SK-N-SH (cell line): ENCODE measurements at regions not wholly inside any gene's neighbourhood (a gene's known extent, or its start where the extent isn't known, plus 50 kb on each side); places are given as distances from the start of the nearest gene placed in this dataset.

Experiments
- EZH2phosphoT487 ChIP-seq: fragments of 200-600 bp; sonication (generic); IDR thresholded peaks from 2 replicates; pipeline ENCODE4 v1.6.1; 2017; ENCODE audit warnings: low read depth, mixed run types, mild to moderate bottlenecking, antibody characterized with exemption, moderate library complexity, borderline replicate concordance
- FOXM1 ChIP-seq: IDR thresholded peaks from 2 replicates; pipeline ENCODE4 v1.4.0; 2012; ENCODE audit warnings: low read depth, mild to moderate bottlenecking
- MEF2A ChIP-seq: IDR thresholded peaks from 2 replicates; pipeline ENCODE4 v1.4.0; 2012; ENCODE audit warnings: low read depth, borderline replicate concordance
- NRF1 ChIP-seq: IDR thresholded peaks from 2 replicates; pipeline ENCODE4 v1.6.1; 2012; ENCODE audit warnings: low read depth, mild to moderate bottlenecking, low read length
- RAD21 ChIP-seq: IDR thresholded peaks from 2 replicates; pipeline ENCODE4 v1.6.1; 2012; ENCODE audit warnings: mild to moderate bottlenecking, low read length
- RCOR1 ChIP-seq: fragments of 150-350 bp; IDR thresholded peaks from 2 replicates; pipeline ENCODE4 v1.6.1; 2017; ENCODE audit warnings: antibody characterized with exemption, low read length
- RFX5 ChIP-seq: IDR thresholded peaks from 2 replicates; pipeline ENCODE4 v1.6.1; 2012; ENCODE audit warnings: mild to moderate bottlenecking, improper control_type of control experiment, low read length
- SIN3A ChIP-seq: IDR thresholded peaks from 2 replicates; pipeline ENCODE4 v1.6.1; 2012; ENCODE audit warnings: low read depth, mild to moderate bottlenecking, low read length, moderate library complexity, borderline replicate concordance
- TCF12 ChIP-seq: IDR thresholded peaks from 2 replicates; pipeline ENCODE4 v1.4.0; 2012
- TEAD4 ChIP-seq: IDR thresholded peaks from 2 replicates; pipeline ENCODE4 v1.4.0; 2012; ENCODE audit warnings: mild to moderate bottlenecking, borderline replicate concordance; ENCODE audit not compliant: insufficient read depth
- YY1 ChIP-seq: IDR thresholded peaks from 2 replicates; pipeline ENCODE4 v1.4.0; 2012; ENCODE audit warnings: low read depth, mild to moderate bottlenecking
- TF ChIP-seq, protein P1 (sequence below): fragments of 200-600 bp; sonication (generic); IDR thresholded peaks from 2 replicates; pipeline ENCODE4 v1.6.1; 2017; ENCODE audit warnings: antibody characterized with exemption, mild to moderate bottlenecking, moderate library complexity
- TF ChIP-seq, protein P2 (sequence below): fragments of 150-350 bp; IDR thresholded peaks from 2 replicates; pipeline ENCODE4 v1.6.1; 2016; ENCODE audit warnings: mild to moderate bottlenecking, low read depth, low read length
- TF ChIP-seq, protein P3 (sequence below): IDR thresholded peaks from 2 replicates; pipeline ENCODE4 v1.4.0; 2012; ENCODE audit warnings: low read depth, borderline replicate concordance
- TF ChIP-seq, protein P4 (sequence below): IDR thresholded peaks from 2 replicates; pipeline ENCODE4 v1.6.1; 2012; ENCODE audit warnings: mild to moderate bottlenecking, low read depth, low read length, moderate library complexity

DNA sequence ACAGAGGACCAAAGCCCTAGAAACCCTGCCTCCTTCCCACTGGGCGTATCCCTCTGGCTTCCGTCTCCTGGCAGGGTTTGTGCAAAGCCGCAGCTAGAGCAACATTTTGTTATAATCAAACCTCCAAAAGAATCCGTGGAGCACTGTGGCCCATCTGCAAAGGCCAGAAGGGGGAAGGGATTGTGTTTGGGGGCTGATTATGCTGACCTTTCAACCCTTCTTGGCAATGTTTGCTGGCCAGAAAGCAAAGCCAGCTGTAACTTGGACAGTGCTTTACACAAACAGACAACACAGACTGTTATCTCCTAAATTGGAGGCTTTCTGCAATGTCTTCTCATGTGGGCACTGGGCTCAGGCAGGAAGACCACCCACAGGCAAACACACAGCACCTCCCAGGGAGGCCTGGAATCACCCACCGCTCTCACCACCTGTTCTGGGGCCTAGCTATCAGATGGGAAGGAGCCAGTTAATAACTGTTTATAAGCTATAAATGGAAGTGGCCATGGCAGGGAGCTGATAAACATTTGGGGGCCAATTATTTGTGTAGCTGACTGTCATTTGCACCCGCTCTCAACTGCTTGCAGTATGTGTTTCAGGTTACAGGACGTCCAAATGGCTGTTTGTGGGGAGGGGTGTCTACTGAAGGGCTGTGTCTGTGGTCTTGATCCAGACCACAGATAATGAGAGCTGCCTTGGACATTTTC is 121.6 kb upstream of the ERCC6L2 start (continued):
- TF ChIP-seq, protein P1, sequence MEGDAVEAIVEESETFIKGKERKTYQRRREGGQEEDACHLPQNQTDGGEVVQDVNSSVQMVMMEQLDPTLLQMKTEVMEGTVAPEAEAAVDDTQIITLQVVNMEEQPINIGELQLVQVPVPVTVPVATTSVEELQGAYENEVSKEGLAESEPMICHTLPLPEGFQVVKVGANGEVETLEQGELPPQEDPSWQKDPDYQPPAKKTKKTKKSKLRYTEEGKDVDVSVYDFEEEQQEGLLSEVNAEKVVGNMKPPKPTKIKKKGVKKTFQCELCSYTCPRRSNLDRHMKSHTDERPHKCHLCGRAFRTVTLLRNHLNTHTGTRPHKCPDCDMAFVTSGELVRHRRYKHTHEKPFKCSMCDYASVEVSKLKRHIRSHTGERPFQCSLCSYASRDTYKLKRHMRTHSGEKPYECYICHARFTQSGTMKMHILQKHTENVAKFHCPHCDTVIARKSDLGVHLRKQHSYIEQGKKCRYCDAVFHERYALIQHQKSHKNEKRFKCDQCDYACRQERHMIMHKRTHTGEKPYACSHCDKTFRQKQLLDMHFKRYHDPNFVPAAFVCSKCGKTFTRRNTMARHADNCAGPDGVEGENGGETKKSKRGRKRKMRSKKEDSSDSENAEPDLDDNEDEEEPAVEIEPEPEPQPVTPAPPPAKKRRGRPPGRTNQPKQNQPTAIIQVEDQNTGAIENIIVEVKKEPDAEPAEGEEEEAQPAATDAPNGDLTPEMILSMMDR: no peak
- TF ChIP-seq RAD21 (peak; percentile 21; the same call in 1 of the 2 replicates), FOXM1 (no peak), TEAD4 (no peak), SIN3A (no peak), YY1 (no peak), EZH2phosphoT487 (no peak), MEF2A (no peak), RCOR1 (peak; percentile 71), TCF12 (no peak), RFX5 (no peak), NRF1 (no peak)
- TF ChIP-seq, protein P2, sequence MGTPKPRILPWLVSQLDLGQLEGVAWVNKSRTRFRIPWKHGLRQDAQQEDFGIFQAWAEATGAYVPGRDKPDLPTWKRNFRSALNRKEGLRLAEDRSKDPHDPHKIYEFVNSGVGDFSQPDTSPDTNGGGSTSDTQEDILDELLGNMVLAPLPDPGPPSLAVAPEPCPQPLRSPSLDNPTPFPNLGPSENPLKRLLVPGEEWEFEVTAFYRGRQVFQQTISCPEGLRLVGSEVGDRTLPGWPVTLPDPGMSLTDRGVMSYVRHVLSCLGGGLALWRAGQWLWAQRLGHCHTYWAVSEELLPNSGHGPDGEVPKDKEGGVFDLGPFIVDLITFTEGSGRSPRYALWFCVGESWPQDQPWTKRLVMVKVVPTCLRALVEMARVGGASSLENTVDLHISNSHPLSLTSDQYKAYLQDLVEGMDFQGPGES: no peak
- TF ChIP-seq, protein P3, sequence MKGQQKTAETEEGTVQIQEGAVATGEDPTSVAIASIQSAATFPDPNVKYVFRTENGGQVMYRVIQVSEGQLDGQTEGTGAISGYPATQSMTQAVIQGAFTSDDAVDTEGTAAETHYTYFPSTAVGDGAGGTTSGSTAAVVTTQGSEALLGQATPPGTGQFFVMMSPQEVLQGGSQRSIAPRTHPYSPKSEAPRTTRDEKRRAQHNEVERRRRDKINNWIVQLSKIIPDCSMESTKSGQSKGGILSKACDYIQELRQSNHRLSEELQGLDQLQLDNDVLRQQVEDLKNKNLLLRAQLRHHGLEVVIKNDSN: no peak
- TF ChIP-seq, protein P4, sequence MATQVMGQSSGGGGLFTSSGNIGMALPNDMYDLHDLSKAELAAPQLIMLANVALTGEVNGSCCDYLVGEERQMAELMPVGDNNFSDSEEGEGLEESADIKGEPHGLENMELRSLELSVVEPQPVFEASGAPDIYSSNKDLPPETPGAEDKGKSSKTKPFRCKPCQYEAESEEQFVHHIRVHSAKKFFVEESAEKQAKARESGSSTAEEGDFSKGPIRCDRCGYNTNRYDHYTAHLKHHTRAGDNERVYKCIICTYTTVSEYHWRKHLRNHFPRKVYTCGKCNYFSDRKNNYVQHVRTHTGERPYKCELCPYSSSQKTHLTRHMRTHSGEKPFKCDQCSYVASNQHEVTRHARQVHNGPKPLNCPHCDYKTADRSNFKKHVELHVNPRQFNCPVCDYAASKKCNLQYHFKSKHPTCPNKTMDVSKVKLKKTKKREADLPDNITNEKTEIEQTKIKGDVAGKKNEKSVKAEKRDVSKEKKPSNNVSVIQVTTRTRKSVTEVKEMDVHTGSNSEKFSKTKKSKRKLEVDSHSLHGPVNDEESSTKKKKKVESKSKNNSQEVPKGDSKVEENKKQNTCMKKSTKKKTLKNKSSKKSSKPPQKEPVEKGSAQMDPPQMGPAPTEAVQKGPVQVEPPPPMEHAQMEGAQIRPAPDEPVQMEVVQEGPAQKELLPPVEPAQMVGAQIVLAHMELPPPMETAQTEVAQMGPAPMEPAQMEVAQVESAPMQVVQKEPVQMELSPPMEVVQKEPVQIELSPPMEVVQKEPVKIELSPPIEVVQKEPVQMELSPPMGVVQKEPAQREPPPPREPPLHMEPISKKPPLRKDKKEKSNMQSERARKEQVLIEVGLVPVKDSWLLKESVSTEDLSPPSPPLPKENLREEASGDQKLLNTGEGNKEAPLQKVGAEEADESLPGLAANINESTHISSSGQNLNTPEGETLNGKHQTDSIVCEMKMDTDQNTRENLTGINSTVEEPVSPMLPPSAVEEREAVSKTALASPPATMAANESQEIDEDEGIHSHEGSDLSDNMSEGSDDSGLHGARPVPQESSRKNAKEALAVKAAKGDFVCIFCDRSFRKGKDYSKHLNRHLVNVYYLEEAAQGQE: no peak
- TF ChIP-seq, all 33 proteins: peak for 6
